Kasumi-1 (cell line): ENCODE measurements at regions not wholly inside any gene's neighbourhood (a gene's known extent, or its start where the extent isn't known, plus 50 kb on each side); places are given as distances from the start of the nearest gene placed in this dataset.

ENCODE experiments used
- DNase-seq, 2 experiments: peaks; one replicate each; lab custom pipeline; 2025; lab: John Stamatoyannopoulos, UW

GRCh38 chr6:109227646-109228045 lies 132.3 kb downstream of the CEP57L1 start:
- DNase-seq = no peak

- DNase-seq = no peak
These were observed 131.0 kb downstream of the CEP57L1 start for GRCh38 chr6:109226353-109226752.

DNA sequence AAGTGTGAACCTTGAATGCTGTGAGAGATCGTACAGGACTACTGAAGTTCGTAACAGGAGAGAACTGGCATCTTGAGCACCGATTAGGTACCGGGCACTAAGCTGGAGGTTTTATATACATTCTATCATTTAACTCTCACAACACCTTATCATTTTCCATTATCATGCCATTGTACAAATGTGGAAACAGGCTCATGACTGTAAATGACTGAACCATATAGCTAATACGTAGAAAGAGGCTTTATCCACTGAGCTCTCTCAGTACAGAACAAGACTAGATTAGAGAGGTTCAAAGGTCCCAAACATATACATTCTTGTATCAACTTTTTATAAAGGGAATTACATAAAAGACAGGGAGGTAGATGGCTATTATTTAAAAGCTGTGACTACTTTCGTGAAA lies 130.6 kb downstream of the CEP57L1 start:
- DNase-seq = no peak

DNA sequence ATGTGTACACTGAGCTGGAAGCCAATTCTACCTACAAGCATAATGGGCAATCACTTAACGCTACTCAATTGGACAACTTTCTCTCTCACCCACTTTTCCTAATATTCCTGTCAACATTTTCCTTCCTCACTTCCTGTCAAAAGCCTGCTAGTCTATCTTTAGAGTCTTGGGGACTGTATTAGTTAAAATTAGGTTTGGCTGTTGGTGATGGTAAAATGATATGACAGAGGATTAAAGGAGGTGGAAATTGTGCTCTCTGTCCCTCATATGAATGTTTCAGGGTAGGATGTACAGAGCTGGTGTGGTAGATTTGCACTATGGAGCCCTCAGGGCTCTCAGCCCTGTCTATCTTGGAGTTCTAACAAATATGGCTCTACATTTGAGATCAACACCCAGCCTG lies 129.7 kb downstream of the CEP57L1 start:
- no peak for DNase-seq

DNA sequence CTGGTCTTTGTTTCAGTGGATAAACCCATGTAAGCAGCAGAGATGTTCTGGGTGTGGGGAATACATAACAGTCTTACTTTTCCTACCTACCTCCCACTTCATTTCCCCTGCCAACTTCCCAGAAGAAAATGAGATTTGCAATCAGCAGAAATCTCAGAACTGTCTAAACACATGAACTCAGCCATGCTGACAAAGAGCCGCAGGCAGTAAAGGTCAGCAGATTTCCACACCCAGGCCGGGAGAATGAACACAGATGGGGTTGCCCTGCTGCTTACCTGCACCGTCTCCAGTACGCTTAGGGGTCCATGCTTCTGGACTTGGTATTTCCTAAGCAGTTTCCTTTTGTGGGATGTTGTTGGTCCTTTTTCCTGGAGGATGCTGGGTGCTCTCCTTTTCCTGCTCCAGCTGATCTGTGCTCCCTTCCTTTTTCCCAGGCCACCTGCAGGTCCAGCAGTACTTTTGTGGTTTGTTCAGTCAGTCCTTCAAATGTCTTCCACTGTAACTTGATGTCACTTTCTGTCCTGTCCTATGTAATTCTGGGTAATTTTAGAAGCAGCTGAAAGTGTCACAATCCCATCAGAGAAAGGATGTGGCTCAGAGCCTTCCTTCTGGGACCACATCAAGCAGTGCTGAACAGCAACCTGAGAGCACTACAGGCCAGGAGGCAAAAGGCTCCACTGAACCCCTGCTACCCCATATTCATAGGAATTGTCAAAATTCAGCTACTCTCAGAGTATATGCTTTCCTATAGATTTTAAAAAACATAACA lies 129.0 kb downstream of the CEP57L1 start:
- DNase-seq = no peak

DNA sequence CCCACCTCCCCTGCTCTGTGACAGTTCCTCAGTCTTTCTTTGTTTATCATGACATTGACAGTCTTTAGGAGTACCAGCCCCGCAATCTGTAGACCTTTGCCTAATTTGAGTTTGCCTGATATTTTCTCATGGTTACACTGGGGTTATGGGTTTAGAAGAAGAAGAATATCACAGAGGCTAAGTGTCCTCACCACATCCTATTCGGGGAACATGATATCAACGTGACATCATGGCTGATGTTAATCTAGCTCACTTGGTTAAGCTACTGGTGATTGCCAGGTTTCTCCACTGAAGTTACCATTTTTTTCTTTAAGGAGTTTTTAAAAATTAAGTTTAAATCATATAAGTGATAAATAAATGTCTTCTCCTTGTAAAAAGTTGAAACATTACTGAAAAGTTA lies 127.5 kb downstream of the CEP57L1 start:
- no peak for DNase-seq

DNA sequence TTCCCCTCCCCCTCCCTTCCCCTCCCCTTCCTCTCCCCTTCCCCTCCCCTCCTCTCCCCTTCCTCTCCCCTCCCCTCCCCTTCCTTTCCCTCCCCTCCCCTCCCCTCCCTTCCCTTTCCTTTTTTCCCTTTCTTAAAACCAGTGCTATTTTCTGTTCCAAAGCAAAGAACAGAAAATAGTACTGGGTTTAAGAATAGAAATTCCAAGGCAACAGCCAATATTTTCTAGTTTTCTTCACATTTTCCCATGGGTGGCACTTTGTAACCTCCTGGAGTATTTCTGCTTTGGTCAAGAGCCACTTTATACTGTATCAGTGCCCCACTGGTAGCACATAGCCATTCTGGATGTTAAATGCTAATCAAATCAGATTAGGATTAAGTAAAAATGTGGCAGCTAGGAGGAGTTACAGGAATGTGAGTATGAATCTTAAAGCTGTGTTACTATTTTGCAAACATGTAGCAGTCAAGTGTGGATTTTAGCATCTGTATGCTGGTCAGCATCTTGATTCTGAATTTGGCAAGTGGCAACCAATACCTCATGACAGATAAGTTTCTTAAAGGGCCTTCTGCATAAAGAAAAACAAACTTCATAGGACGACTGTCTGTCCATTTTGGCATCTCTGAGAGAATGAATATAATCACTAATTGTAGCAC lies 126.4 kb downstream of the CEP57L1 start:
- no peak for DNase-seq
